ENCODE measurements at regions not wholly inside any gene's neighbourhood (a gene's known extent, or its start where the extent isn't known, plus 50 kb on each side); places are given as distances from the start of the nearest gene placed in this dataset.

- DNase-seq = no peak
- peaks cover 24% of the 10 kb centered on the region for H3K27me3 ChIP-seq (replicated peaks; ENCODE audit: insufficient read depth, low read length)
- no peak overlapping the region for H3K9ac ChIP-seq (ENCODE audit: low read length)
- no peaks in the 10 kb centered on the region for H3F3A ChIP-seq (ENCODE audit: insufficient read depth, low read length)
- no peaks in the 10 kb centered on the region for H3K9me2 ChIP-seq (replicated peaks; ENCODE audit: insufficient read depth, low read length)
- no peaks in the 10 kb centered on the region for H3K79me2 ChIP-seq (ENCODE audit: low read length)
- H3K27ac ChIP-seq (ENCODE audit: low read length) = no peak overlapping the region
- H3K4me2 ChIP-seq (ENCODE audit: low read depth, low read length) = no peak overlapping the region
- H3K36me3 ChIP-seq (replicated peaks; ENCODE audit: insufficient read depth, low read length) = no peaks in the 10 kb centered on the region
- TF ChIP-seq EZH2 (optimal IDR thresholded peaks at IDR 0.05; ENCODE audit: low read depth, low read length) (no peak), EZH2phosphoT487 (IDR thresholded peaks at IDR 0.05; ENCODE audit: low read length) (no peak), CTCF (IDR thresholded peaks at IDR 0.05; ENCODE audit: low read length) (no peak)
- no peak overlapping the region for H2AFZ ChIP-seq (ENCODE audit: low read length)
- H3K4me1 ChIP-seq (ENCODE audit: low read length) = no peaks in the 10 kb centered on the region
- no peak overlapping the region for H3K4me3 ChIP-seq (ENCODE audit: low read length)
- no peaks in the 10 kb centered on the region for H3K9me3 ChIP-seq (replicated peaks; ENCODE audit: insufficient read depth, low read length)
- no peaks in the 10 kb centered on the region for H4K20me1 ChIP-seq (ENCODE audit: insufficient read depth, low read length)
Observed at GRCh38 chr1:25053576-25054250, 123.6 kb upstream of the RUNX3 start.

GRCh38 chr1:25051906-25052305 is 121.8 kb upstream of the RUNX3 start:
- Histone ChIP-seq H3K4me2 (ENCODE audit: low read depth, low read length) (no peak overlapping the region), H3K27ac (ENCODE audit: low read length) (no peak overlapping the region), H3K4me3 (ENCODE audit: low read length) (no peak overlapping the region), H3K27me3 (replicated peaks; ENCODE audit: insufficient read depth, low read length) (peaks cover 24% of the 10 kb centered on the region), H3F3A (ENCODE audit: insufficient read depth, low read length) (no peaks in the 10 kb centered on the region), H2AFZ (ENCODE audit: low read length) (no peak overlapping the region), H3K9me2 (replicated peaks; ENCODE audit: insufficient read depth, low read length) (no peaks in the 10 kb centered on the region), H3K36me3 (replicated peaks; ENCODE audit: insufficient read depth, low read length) (no peaks in the 10 kb centered on the region), H3K9ac (ENCODE audit: low read length) (no peak overlapping the region), H3K4me1 (ENCODE audit: low read length) (no peaks in the 10 kb centered on the region), H3K9me3 (replicated peaks; ENCODE audit: insufficient read depth, low read length) (no peaks in the 10 kb centered on the region), H4K20me1 (ENCODE audit: insufficient read depth, low read length) (no peaks in the 10 kb centered on the region), H3K79me2 (ENCODE audit: low read length) (no peaks in the 10 kb centered on the region)
- DNase-seq = no peak
- TF ChIP-seq EZH2phosphoT487 (IDR thresholded peaks at IDR 0.05; ENCODE audit: low read length) (no peak), CTCF (IDR thresholded peaks at IDR 0.05; ENCODE audit: low read length) (no peak), EZH2 (optimal IDR thresholded peaks at IDR 0.05; ENCODE audit: low read depth, low read length) (no peak)

DNA sequence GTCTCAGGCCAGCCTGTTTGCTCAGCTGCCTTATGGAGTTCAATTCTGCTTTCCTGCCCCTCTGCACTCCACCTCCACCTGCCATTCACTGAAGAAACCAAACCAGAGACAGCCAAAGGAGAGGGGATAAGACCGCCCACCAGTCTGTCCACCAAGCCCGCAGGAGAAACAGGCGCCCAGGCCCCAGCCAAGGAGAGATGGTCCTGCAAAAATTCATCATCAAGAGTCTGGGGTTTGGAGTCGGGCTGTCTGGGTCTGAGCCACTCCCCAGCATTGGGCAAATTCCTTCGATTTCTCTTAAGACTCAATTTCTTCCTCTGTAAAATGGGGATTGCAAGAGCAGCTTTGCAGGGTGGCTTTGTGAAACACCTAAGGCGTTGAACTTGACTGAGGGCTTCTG is 121.4 kb upstream of the RUNX3 start:
- H3K9me2 ChIP-seq (replicated peaks; ENCODE audit: insufficient read depth, low read length) = no peaks in the 10 kb centered on the region
- peaks cover 24% of the 10 kb centered on the region for H3K27me3 ChIP-seq (replicated peaks; ENCODE audit: insufficient read depth, low read length)
- H2AFZ ChIP-seq (ENCODE audit: low read length) = no peak overlapping the region
- no peaks in the 10 kb centered on the region for H3K4me1 ChIP-seq (ENCODE audit: low read length)
- no peak for DNase-seq
- no peaks in the 10 kb centered on the region for H3K79me2 ChIP-seq (ENCODE audit: low read length)
- no peaks in the 10 kb centered on the region for H3K36me3 ChIP-seq (replicated peaks; ENCODE audit: insufficient read depth, low read length)
- H3K9me3 ChIP-seq (replicated peaks; ENCODE audit: insufficient read depth, low read length) = no peaks in the 10 kb centered on the region
- no peaks in the 10 kb centered on the region for H4K20me1 ChIP-seq (ENCODE audit: insufficient read depth, low read length)
- TF ChIP-seq EZH2 (optimal IDR thresholded peaks at IDR 0.05; ENCODE audit: low read depth, low read length) = no peak
- TF ChIP-seq EZH2phosphoT487 (IDR thresholded peaks at IDR 0.05; ENCODE audit: low read length) = no peak
- no peak for TF ChIP-seq CTCF (IDR thresholded peaks at IDR 0.05; ENCODE audit: low read length)
- H3K4me3 ChIP-seq (ENCODE audit: low read length) = no peak overlapping the region
- H3K4me2 ChIP-seq (ENCODE audit: low read depth, low read length) = no peak overlapping the region
- H3K27ac ChIP-seq (ENCODE audit: low read length) = no peak overlapping the region
- H3K9ac ChIP-seq (ENCODE audit: low read length) = no peak overlapping the region
- no peaks in the 10 kb centered on the region for H3F3A ChIP-seq (ENCODE audit: insufficient read depth, low read length)

All from MM.1S (cell line).